ENCODE measurements at regions not wholly inside any gene's neighbourhood (a gene's known extent, or its start where the extent isn't known, plus 50 kb on each side); places are given as distances from the start of the nearest gene placed in this dataset.

- H3K4me1 Mint-ChIP-seq, result peaks cover 8 to 9% of the 10 kb centered on the region in 2 experiments
- no peaks in the 10 kb centered on the region for H3K36me3 Mint-ChIP-seq (ENCODE audit: insufficient read depth in 1 of 3, low read depth in 3 of 3)
- Histone ChIP-seq H3K4me1 (ENCODE audit: insufficient read depth, low read length) (no peaks in the 10 kb centered on the region), H4K20me1 (ENCODE audit: control insufficient read depth, insufficient read depth, insufficient read length) (no peaks in the 10 kb centered on the region), H3K23ac (ENCODE audit: insufficient read length, low read depth, low read length) (no peak overlapping the region), H3T11ph (ENCODE audit: low read length) (no peak overlapping the region), H3K4ac (ENCODE audit: low read depth, low read length) (no peak overlapping the region), H3K18ac (ENCODE audit: insufficient read length, low read depth, low read length) (no peak overlapping the region), H3K14ac (ENCODE audit: insufficient read depth, low read length) (no peak overlapping the region), H4K91ac (ENCODE audit: insufficient read length, low read depth, low read length) (no peak overlapping the region), H3K23me2 (ENCODE audit: insufficient read length, low read depth, low read length, poor library complexity, severe bottlenecking) (no peaks in the 10 kb centered on the region), H3K9ac (ENCODE audit: extremely low read depth, insufficient read length, low read length) (no peak overlapping the region), H3K27me3 (ENCODE audit: insufficient read depth, low read length) (no peaks in the 10 kb centered on the region), H2BK120ac (ENCODE audit: low read depth, low read length, poor library complexity, severe bottlenecking) (no peak overlapping the region), H2BK20ac (ENCODE audit: low read depth, low read length, poor library complexity, severe bottlenecking) (no peak overlapping the region), H2BK5ac (ENCODE audit: insufficient read length, low read length) (no peak overlapping the region), H4K8ac (replicated peaks; ENCODE audit: insufficient read length, low read depth, low read length) (no peak overlapping the region), H3K56ac (ENCODE audit: insufficient read length, low read depth, low read length) (no peak overlapping the region), H3K4me2 (ENCODE audit: insufficient read depth, insufficient read length, low read length) (no peak overlapping the region), H2BK15ac (ENCODE audit: low read depth, low read length) (no peak overlapping the region), H3K27ac (ENCODE audit: insufficient read length, low read depth, low read length) (no peak overlapping the region), H3K79me2 (ENCODE audit: insufficient read depth, low read length) (no peaks in the 10 kb centered on the region), H2AK5ac (ENCODE audit: insufficient read length, low read length) (no peak overlapping the region), H3K9me3 (ENCODE audit: control insufficient read depth, low read depth, low read length) (no peaks in the 10 kb centered on the region), H4K5ac (ENCODE audit: insufficient read length, low read depth, low read length) (no peak overlapping the region), H2BK12ac (ENCODE audit: insufficient read length, low read depth, low read length) (no peak overlapping the region), H2AFZ (ENCODE audit: low read length) (no peak overlapping the region), H3K79me1 (ENCODE audit: insufficient read depth, low read depth, low read length, poor library complexity, severe bottlenecking) (no peaks in the 10 kb centered on the region)
- TF ChIP-seq CTCF (conservative IDR thresholded peaks at IDR 0.05), result no peak
- no peaks in the 10 kb centered on the region for H3K27me3 Mint-ChIP-seq (ENCODE audit: low read depth)
- H3K27ac Mint-ChIP-seq, result no peak overlapping the region
- H3K9me3 Mint-ChIP-seq, result no peaks in the 10 kb centered on the region
- no peak for DNase-seq
- WGBS (ENCODE audit: extremely low coverage, insufficient read length, low lambda C conversion rate), result no CpG with 5 or more reads among the region's 4 CpGs
- no peak overlapping the region for H3K4me3 Mint-ChIP-seq
Observed at GRCh38 chr6:6976193-6976592, 131.6 kb upstream of the RREB1 start.
